Gastrocnemius medialis (tissue), 4 donors: ENCODE measurements at regions not wholly inside any gene's neighbourhood (a gene's known extent, or its start where the extent isn't known, plus 50 kb on each side); places are given as distances from the start of the nearest gene placed in this dataset.

ENCODE experiments used
- ATAC-seq, 2 donors: fragments of 150-250 bp; one replicate each; pipeline ENCODE4 v1.9.1; 2016
- DNase-seq, 2 donors: peaks; one replicate each; pipeline ENCODE4 v3.0.0-alpha.2; 2019
- H3K27ac ChIP-seq, 4 donors: fragments of 200-600 bp; sonication (generic); 1 replicate in 1 of 4; 2 replicates in 3 of 4; pipeline ENCODE4 v1.5.1; 2016 to 2018; ENCODE audit warnings: mild to moderate bottlenecking in 2 of 4, moderate library complexity in 1 of 4
- H3K27me3 ChIP-seq, 3 donors: fragments of 200-600 bp; sonication (generic) in 2 of 3; 1 replicate in 1 of 3; 2 replicates in 2 of 3; pipeline versions ENCODE4 v1.5.1 to v1.6.0; 2016 to 2019; ENCODE audit warnings: mild to moderate bottlenecking in 1 of 3, moderate library complexity in 1 of 3
- H3K36me3 ChIP-seq, 2 donors: fragments of 200-600 bp; sonication (generic) in 1 of 2; one replicate each; pipeline ENCODE4 v1.5.1; 2017 to 2018
- H3K4me1 ChIP-seq, 2 donors: fragments of 200-600 bp; sonication (generic) in 1 of 2; one replicate each; pipeline ENCODE4 v1.5.1; 2016 to 2017; ENCODE audit warnings: mild to moderate bottlenecking in 2 of 2
- H3K4me3 ChIP-seq, 4 donors: fragments of 200-600 bp; sonication (generic) in 3 of 4; 1 replicate in 1 of 4; 2 replicates in 3 of 4; pipeline ENCODE4 v1.5.1; 2016 to 2019; ENCODE audit warnings: mild to moderate bottlenecking in 2 of 4
- H3K9me3 ChIP-seq, 3 donors: fragments of 200-600 bp; sonication (generic) in 2 of 3; 1 replicate in 1 of 3; 2 replicates in 2 of 3; pipeline ENCODE4 v1.5.1; 2016 to 2019
- CTCF ChIP-seq, 5 experiments: fragments of 450-650 bp in 3 of 5; fragments of 200-600 bp in 2 of 5; sonication (generic) in 2 of 5; IDR thresholded peaks in 4 of 5; conservative IDR thresholded peaks in 1 of 5; 1 replicate in 4 of 5; 2 replicates in 1 of 5; pipeline ENCODE4 v1.5.1; 2016 to 2019; ENCODE audit warnings: antibody characterized with exemption in 5 of 5, mild to moderate bottlenecking in 3 of 5, moderate library complexity in 3 of 5
- POLR2A ChIP-seq, 2 donors: fragments of 450-650 bp; IDR thresholded peaks; one replicate each; pipeline ENCODE4 v1.6.1; 2017; ENCODE audit warnings: antibody characterized with exemption in 2 of 2, mild to moderate bottlenecking in 2 of 2, moderate library complexity in 2 of 2
- in situ Hi-C, 4 donors: fragments of 200-750 bp; cut with MboI; loops; one replicate each; pipeline versions ENCODE4 v1.15.0 to v1.8.0; 2017; ENCODE audit warnings: low sequenced_read_pairs in 4 of 4
- intact Hi-C: fragments of 100-400 bp; cut with DNase I; formaldehyde crosslinking; loops from one replicate; pipeline ENCODE4 v1.15.1; 2023; ENCODE audit warnings: low total_unique reads

GRCh38 chr20:60966031-60966430 is 286.0 kb upstream of the CDH4 start:
- Histone ChIP-seq H3K4me3 (no peak overlapping the region), H3K4me1 (no peaks in the 10 kb centered on the region), H3K27ac (no peak overlapping the region), H3K36me3 (no peaks in the 10 kb centered on the region), H3K9me3 (no peaks in the 10 kb centered on the region), H3K27me3 (no peaks in the 10 kb centered on the region)
- in situ Hi-C loops (no loop called here), intact Hi-C loops (no loop called here)
- no peak for TF ChIP-seq POLR2A (IDR thresholded peaks at IDR 0.05)
- no peak for TF ChIP-seq CTCF (IDR thresholded peaks at IDR 0.05 in 4 of 5, conservative IDR thresholded peaks at IDR 0.05 in 1 of 5)
- ATAC-seq (no peak), DNase-seq (no peak)

GRCh38 chr20:60966766-60967165 is 285.3 kb upstream of the CDH4 start:
- DNase-seq (no peak), ATAC-seq (no peak)
- TF ChIP-seq POLR2A (IDR thresholded peaks at IDR 0.05) (no peak), CTCF (IDR thresholded peaks at IDR 0.05 in 4 of 5, conservative IDR thresholded peaks at IDR 0.05 in 1 of 5) (no peak)
- Histone ChIP-seq H3K27ac (no peak overlapping the region), H3K36me3 (no peaks in the 10 kb centered on the region), H3K4me3 (no peak overlapping the region), H3K9me3 (no peaks in the 10 kb centered on the region), H3K4me1 (no peaks in the 10 kb centered on the region), H3K27me3 (no peaks in the 10 kb centered on the region)
- in situ Hi-C loops (no loop called here), intact Hi-C loops (no loop called here)

GRCh38 chr20:60967431-60968316 is 284.4 kb upstream of the CDH4 start:
- ATAC-seq (no peak), DNase-seq (no peak)
- Histone ChIP-seq H3K4me3 (no peak overlapping the region), H3K4me1 (no peaks in the 10 kb centered on the region), H3K9me3 (no peaks in the 10 kb centered on the region), H3K36me3 (no peaks in the 10 kb centered on the region), H3K27me3 (no peaks in the 10 kb centered on the region), H3K27ac (no peak overlapping the region)
- intact Hi-C loops, result no loop called here
- TF ChIP-seq CTCF (IDR thresholded peaks at IDR 0.05 in 4 of 5, conservative IDR thresholded peaks at IDR 0.05 in 1 of 5) (no peak), POLR2A (IDR thresholded peaks at IDR 0.05) (no peak)
- in situ Hi-C loops, result no loop called here

- Histone ChIP-seq H3K27ac (no peak overlapping the region), H3K36me3 (no peaks in the 10 kb centered on the region), H3K27me3 (no peaks in the 10 kb centered on the region), H3K4me1 (no peaks in the 10 kb centered on the region), H3K4me3 (no peak overlapping the region), H3K9me3 (no peaks in the 10 kb centered on the region)
- DNase-seq (no peak), ATAC-seq (no peak)
- in situ Hi-C loops (no loop called here), intact Hi-C loops (no loop called here)
- TF ChIP-seq POLR2A (IDR thresholded peaks at IDR 0.05) (no peak), CTCF (IDR thresholded peaks at IDR 0.05 in 4 of 5, conservative IDR thresholded peaks at IDR 0.05 in 1 of 5) (no peak)
Observed at GRCh38 chr20:60968853-60969720, 283.0 kb upstream of the CDH4 start.
